Gastroesophageal sphincter (tissue), 4 donors: ENCODE measurements at regions not wholly inside any gene's neighbourhood (a gene's known extent, or its start where the extent isn't known, plus 50 kb on each side); places are given as distances from the start of the nearest gene placed in this dataset.

Source experiments
- ATAC-seq: fragments of 150-250 bp; one replicate; pipeline ENCODE4 v1.9.1; 2016; ENCODE audit warnings: mild to moderate bottlenecking, moderate library complexity
- H3K27ac ChIP-seq, 4 donors: fragments of 200-600 bp; sonication (generic) in 3 of 4; 1 replicate in 3 of 4; 2 replicates in 1 of 4; pipeline ENCODE4 v1.5.1; 2016 to 2019
- H3K27me3 ChIP-seq: fragments of 200-600 bp; sonication (generic); one replicate; pipeline ENCODE4 v1.5.1; 2019
- H3K36me3 ChIP-seq, 2 donors: fragments of 200-600 bp; sonication (generic); one replicate each; pipeline ENCODE4 v1.5.1; 2019; ENCODE audit warnings: control low read depth in 1 of 2
- H3K4me1 ChIP-seq, 3 donors: fragments of 200-600 bp; sonication (generic); 1 replicate in 2 of 3; 2 replicates in 1 of 3; pipeline ENCODE4 v1.5.1; 2016 to 2019; ENCODE audit warnings: control low read depth in 2 of 3
- H3K4me3 ChIP-seq, 2 donors: fragments of 200-600 bp; sonication (generic); one replicate each; pipeline ENCODE4 v1.5.1; 2019; ENCODE audit warnings: mild to moderate bottlenecking in 1 of 2, moderate library complexity in 1 of 2
- H3K9me3 ChIP-seq, 3 donors: fragments of 200-600 bp; sonication (generic); one replicate each; pipeline ENCODE4 v1.5.1; 2017 to 2019; ENCODE audit warnings: control low read depth in 2 of 3
- CTCF ChIP-seq, 4 experiments: fragments of 200-600 bp in 2 of 4; fragments of 450-650 bp in 2 of 4; sonication (generic) in 1 of 4; IDR thresholded peaks; one replicate each; pipeline ENCODE4 v1.5.1; 2017 to 2019; ENCODE audit warnings: antibody characterized with exemption in 4 of 4, mild to moderate bottlenecking in 2 of 4, moderate library complexity in 2 of 4
- EP300 ChIP-seq: sonication (generic); formaldehyde crosslinking; IDR thresholded peaks from one replicate; pipeline ENCODE4 v1.6.1; 2017; ENCODE audit warnings: antibody characterized with exemption, mild to moderate bottlenecking
- POLR2A ChIP-seq, 2 donors: fragments of 450-650 bp; IDR thresholded peaks; one replicate each; pipeline ENCODE4 v1.6.1; 2017; ENCODE audit warnings: antibody characterized with exemption in 2 of 2, mild to moderate bottlenecking in 2 of 2, moderate library complexity in 1 of 2
- POLR2AphosphoS5 ChIP-seq: sonication (generic); formaldehyde crosslinking; IDR thresholded peaks from one replicate; pipeline ENCODE4 v1.6.1; 2017; ENCODE audit warnings: antibody characterized with exemption
- WGBS, 2 donors: methylation state at CpG; one replicate each; pipeline ENCODE4 v1.1.5; 2018; ENCODE audit warnings: low coverage in 1 of 2; 5-methylcytosine and 5-hydroxymethylcytosine counted together

DNA sequence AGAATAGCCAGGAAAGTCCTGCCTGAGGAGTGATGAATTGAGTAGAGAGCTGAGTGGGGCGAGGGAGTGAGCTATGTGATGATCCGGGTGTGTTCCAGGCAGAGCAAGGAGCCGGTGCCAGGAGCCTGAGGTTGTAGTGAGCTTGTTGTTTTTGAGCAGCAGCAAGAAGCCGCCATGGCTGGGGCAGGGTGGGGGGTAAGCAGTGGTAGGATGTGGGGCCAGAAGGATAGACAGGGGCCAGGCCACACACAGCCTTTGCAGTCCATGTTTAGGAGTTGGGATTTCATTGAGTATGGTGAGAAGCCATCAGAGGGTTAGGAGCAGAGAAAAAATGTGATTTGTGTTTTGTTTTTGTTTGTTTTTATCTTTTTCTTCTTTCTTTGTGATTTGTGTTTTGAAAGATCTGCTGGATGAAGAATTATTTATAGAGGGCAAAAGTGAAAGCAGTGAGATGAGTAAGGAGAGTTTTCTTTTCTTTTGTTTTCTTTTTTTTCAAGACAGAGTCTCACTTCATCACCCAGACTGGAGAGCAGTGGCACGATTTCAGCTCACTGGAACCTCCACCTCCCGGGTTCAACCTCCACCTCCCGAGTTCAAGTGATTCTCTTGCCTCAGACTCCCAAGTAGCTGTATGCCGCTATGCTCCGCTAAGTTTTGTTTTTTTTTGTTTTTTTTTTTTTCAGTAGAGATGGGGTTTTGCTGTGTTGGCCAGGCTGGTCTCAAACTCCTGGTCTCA is 92.3 kb upstream of the BCAT1 start:
- Histone ChIP-seq H3K27ac (no peak overlapping the region), H3K4me1 (no peaks in the 10 kb centered on the region), H3K27me3 (peaks cover 5% of the 10 kb centered on the region), H3K9me3 (peaks cover 0 to 7% (median 0%) of the 10 kb centered on the region in 3 donors), H3K36me3 (no peaks in the 10 kb centered on the region), H3K4me3 (no peak overlapping the region)
- 58 to 69% methylated on average over 7 to 9 of the region's 9 CpGs for WGBS, 2 donors
- ATAC-seq = no peak
- TF ChIP-seq POLR2A (IDR thresholded peaks at IDR 0.05) = no peak

GRCh38 chr12:25040593-25040992 is 91.7 kb upstream of the BCAT1 start:
- no peak overlapping the region for H3K27ac ChIP-seq
- peaks cover 0 to 1% (median 0%) of the 10 kb centered on the region in 3 donors for H3K9me3 ChIP-seq
- H3K36me3 ChIP-seq = no peaks in the 10 kb centered on the region
- TF ChIP-seq POLR2A (IDR thresholded peaks at IDR 0.05) = no peak
- TF ChIP-seq EP300 = no peak
- no peak for TF ChIP-seq POLR2AphosphoS5
- no peak for TF ChIP-seq CTCF (IDR thresholded peaks at IDR 0.05)
- H3K4me3 ChIP-seq = no peak overlapping the region
- no peak for ATAC-seq
- 66 to 91% methylated on average over 3 to 4 of the region's 4 CpGs for WGBS, 2 donors
- H3K4me1 ChIP-seq = no peaks in the 10 kb centered on the region
- H3K27me3 ChIP-seq = peaks cover 5% of the 10 kb centered on the region

DNA sequence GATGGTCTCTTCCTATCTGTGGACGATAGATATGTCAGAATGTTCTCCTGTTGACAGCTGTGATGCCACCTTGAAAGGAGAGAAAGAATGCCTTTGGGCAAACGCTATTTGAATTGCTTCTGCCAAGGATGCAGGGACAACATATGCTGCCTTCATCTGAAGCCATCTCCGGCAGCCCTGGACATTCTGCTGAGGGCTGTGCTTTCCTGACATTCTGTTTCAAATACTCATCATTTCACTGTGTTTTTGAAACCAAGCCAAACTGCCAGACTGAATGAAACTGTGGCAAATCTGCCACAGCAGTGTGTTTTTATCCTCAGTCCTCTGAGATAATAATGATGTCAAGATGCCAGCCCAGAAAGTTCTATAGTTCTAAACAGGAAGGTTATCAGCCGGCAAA is 85.8 kb upstream of the BCAT1 start:
- no peak for ATAC-seq
- TF ChIP-seq CTCF (IDR thresholded peaks at IDR 0.05) (no peak), POLR2A (IDR thresholded peaks at IDR 0.05) (no peak), EP300 (no peak), POLR2AphosphoS5 (no peak)
- no peak overlapping the region for H3K27ac ChIP-seq
- no peaks in the 10 kb centered on the region for H3K9me3 ChIP-seq
- no peaks in the 10 kb centered on the region for H3K36me3 ChIP-seq
- no peak overlapping the region for H3K4me3 ChIP-seq
- 46 to 63% methylated on average over 3 of the region's 4 CpGs for WGBS, 2 donors
- H3K27me3 ChIP-seq = peaks cover 5% of the 10 kb centered on the region
- H3K4me1 ChIP-seq = no peaks in the 10 kb centered on the region

DNA sequence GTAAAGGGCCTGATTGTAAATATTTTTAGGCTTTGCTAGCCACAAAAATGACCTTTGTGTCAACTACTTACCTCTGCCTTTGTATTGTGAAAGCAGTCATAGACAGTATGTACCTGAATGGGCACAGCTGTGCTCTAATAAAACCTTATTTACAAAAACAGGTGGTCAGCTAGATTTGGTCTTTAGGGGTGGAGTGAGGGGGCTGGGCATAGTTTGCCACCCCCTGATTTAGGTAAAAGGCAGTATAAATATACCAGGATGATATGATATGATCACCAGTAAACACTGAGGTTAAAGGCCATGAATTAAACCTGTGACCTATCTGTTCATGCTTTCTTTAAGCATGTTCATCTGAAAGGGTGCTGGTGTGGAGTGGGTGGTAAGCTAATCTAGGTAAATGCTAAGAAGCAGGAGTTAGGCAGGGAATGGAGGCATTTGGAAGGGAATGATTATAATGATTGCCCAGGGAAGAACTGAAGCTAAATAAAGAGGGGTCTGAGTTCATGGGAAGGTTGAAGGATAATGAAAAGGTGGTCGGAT is 77.1 kb upstream of the BCAT1 start:
- Histone ChIP-seq H3K4me1 (no peaks in the 10 kb centered on the region), H3K36me3 (no peaks in the 10 kb centered on the region), H3K9me3 (no peaks in the 10 kb centered on the region), H3K27ac (no peak overlapping the region), H3K27me3 (no peaks in the 10 kb centered on the region), H3K4me3 (no peak overlapping the region)
- no peak for TF ChIP-seq EP300
- TF ChIP-seq POLR2AphosphoS5 = no peak
- no peak for TF ChIP-seq POLR2A (IDR thresholded peaks at IDR 0.05)
- TF ChIP-seq CTCF (IDR thresholded peaks at IDR 0.05) = no peak
- whole genome bisulfite sequencing, 2 donors = 81 to 100% methylated on average over 1 of the region's 1 CpG
- ATAC-seq = no peak

GRCh38 chr12:25025260-25025659 is 76.4 kb upstream of the BCAT1 start:
- H3K4me3 ChIP-seq = no peak overlapping the region
- ATAC-seq = no peak
- no peaks in the 10 kb centered on the region for H3K27me3 ChIP-seq
- no peaks in the 10 kb centered on the region for H3K9me3 ChIP-seq
- 63 to 78% methylated on average over 3 to 4 of the region's 4 CpGs for WGBS, 2 donors
- no peaks in the 10 kb centered on the region for H3K36me3 ChIP-seq
- TF ChIP-seq CTCF (IDR thresholded peaks at IDR 0.05) (no peak), POLR2AphosphoS5 (no peak), EP300 (no peak), POLR2A (IDR thresholded peaks at IDR 0.05) (no peak)
- H3K27ac ChIP-seq = no peak overlapping the region
- no peaks in the 10 kb centered on the region for H3K4me1 ChIP-seq
